WTC11 (cell line): ENCODE measurements at regions not wholly inside any gene's neighbourhood (a gene's known extent, or its start where the extent isn't known, plus 50 kb on each side); places are given as distances from the start of the nearest gene placed in this dataset.

Source experiments
- ATAC-seq: fragments of 200-7000 bp; cut with Tn5 transposase; 2 replicates; pipeline ENCODE4 v1.10.0; 2021; ENCODE audit warnings: mild to moderate bottlenecking, moderate library complexity
- CTCF ChIA-PET: fragments of 300-600 bp; sonication (Branson Sonifier 250); formaldehyde crosslinking; loops from one replicate; lab custom pipeline; 2021; ENCODE audit warnings: antibody characterized with exemption; lab: Charles Lee
- POLR2A ChIA-PET: fragments of 350-600 bp; sonication (Branson Sonifier 250); formaldehyde crosslinking; loops from one replicate; lab custom pipeline; 2021; ENCODE audit warnings: antibody characterized with exemption; lab: Charles Lee
- DNase-seq: peaks from one replicate; pipeline ENCODE4 v3.0.0; 2021; ENCODE audit warnings: low spot score
- H3K27ac Mint-ChIP-seq: 2 replicates; pipeline ENCODE4 v1.8.0; 2021; ENCODE audit warnings: mixed read lengths
- H3K27me3 Mint-ChIP-seq: 2 replicates; pipeline ENCODE4 v1.8.0; 2021; ENCODE audit warnings: low read depth, mild to moderate bottlenecking, moderate library complexity, mixed read lengths
- H3K36me3 Mint-ChIP-seq: 2 replicates; pipeline ENCODE4 v1.8.0; 2021; ENCODE audit warnings: mixed read lengths
- H3K4me1 Mint-ChIP-seq: 2 replicates; pipeline ENCODE4 v1.8.0; 2022; ENCODE audit warnings: mixed read lengths
- H3K4me3 Mint-ChIP-seq: 2 replicates; pipeline ENCODE4 v1.8.0; 2021; ENCODE audit warnings: mild to moderate bottlenecking, moderate library complexity, mixed read lengths
- H3K9me3 Mint-ChIP-seq: 2 replicates; pipeline ENCODE4 v1.8.0; 2021; ENCODE audit warnings: mixed read lengths
- ATF2 ChIP-seq: sonication (generic); formaldehyde crosslinking; IDR thresholded peaks from 2 replicates; pipeline ENCODE4 v1.8.1; 2022; ENCODE audit warnings: low read depth, missing genetic modification reagents, borderline replicate concordance
- CTCF ChIP-seq: fragments of 200-600 bp; IDR thresholded peaks from 2 replicates; pipeline ENCODE4 v1.8.0; 2022; ENCODE audit warnings: antibody characterized with exemption
- E2F1 ChIP-seq: sonication (generic); formaldehyde crosslinking; IDR thresholded peaks from 2 replicates; pipeline ENCODE4 v1.8.0; 2022; ENCODE audit warnings: mild to moderate bottlenecking, missing genetic modification reagents
- FOXJ3 ChIP-seq: sonication (generic); formaldehyde crosslinking; IDR thresholded peaks from 2 replicates; pipeline ENCODE4 v1.9.0; 2021; ENCODE audit warnings: missing genetic modification reagents, mild to moderate bottlenecking, borderline replicate concordance
- FOXK1 ChIP-seq: sonication (generic); formaldehyde crosslinking; IDR thresholded peaks from 2 replicates; pipeline ENCODE4 v1.8.0; 2022; ENCODE audit warnings: mild to moderate bottlenecking, moderate library complexity, missing genetic modification reagents
- FOXP1 ChIP-seq: sonication (generic); formaldehyde crosslinking; IDR thresholded peaks from 2 replicates; pipeline ENCODE4 v1.8.0; 2022; ENCODE audit warnings: missing genetic modification reagents, mild to moderate bottlenecking, moderate library complexity, borderline replicate concordance
- GABPB1 ChIP-seq: sonication (generic); formaldehyde crosslinking; IDR thresholded peaks from 2 replicates; pipeline ENCODE4 v1.8.1; 2023; ENCODE audit warnings: mild to moderate bottlenecking, missing genetic modification reagents
- HMGA2 ChIP-seq: fragments of 250-450 bp; sonication (Bioruptor Pico); IDR thresholded peaks from 2 replicates; pipeline ENCODE4 v1.4.0; 2021; ENCODE audit warnings: mild to moderate bottlenecking, moderate library complexity
- IRF2 ChIP-seq: sonication (generic); formaldehyde crosslinking; IDR thresholded peaks from 2 replicates; pipeline ENCODE4 v1.8.0; 2022; ENCODE audit warnings: low read depth, missing genetic modification reagents, borderline replicate concordance
- JUN ChIP-seq: sonication (generic); formaldehyde crosslinking; IDR thresholded peaks from 2 replicates; pipeline ENCODE4 v1.8.0; 2023; ENCODE audit warnings: mild to moderate bottlenecking, missing genetic modification reagents
- SP1 ChIP-seq: sonication (generic); formaldehyde crosslinking; conservative IDR thresholded peaks from 2 replicates; pipeline ENCODE4 v1.8.1; 2022; ENCODE audit warnings: missing genetic modification reagents
- TCF7 ChIP-seq: sonication (generic); formaldehyde crosslinking; IDR thresholded peaks from 2 replicates; pipeline ENCODE4 v1.8.0; 2022; ENCODE audit warnings: mild to moderate bottlenecking, low read depth, missing genetic modification reagents, moderate library complexity
- ZNF281 ChIP-seq: sonication (generic); formaldehyde crosslinking; IDR thresholded peaks from 2 replicates; pipeline ENCODE4 v1.8.0; 2023; ENCODE audit warnings: mild to moderate bottlenecking, missing genetic modification reagents
- ZNF423 ChIP-seq: fragments of 250-450 bp; sonication (Bioruptor Pico); IDR thresholded peaks from 2 replicates; pipeline ENCODE4 v2.1.2; 2022; ENCODE audit warnings: mild to moderate bottlenecking, moderate library complexity
- ZSCAN18 ChIP-seq: fragments of 250-450 bp; sonication (Bioruptor Pico); IDR thresholded peaks from 2 replicates; pipeline ENCODE4 v2.1.2; 2022; ENCODE audit warnings: mild to moderate bottlenecking, moderate library complexity
- TF ChIP-seq, protein P1 (sequence below): sonication (generic); formaldehyde crosslinking; conservative IDR thresholded peaks from 2 replicates; pipeline ENCODE4 v1.8.1; 2023; ENCODE audit warnings: mild to moderate bottlenecking, low read depth, missing genetic modification reagents, moderate library complexity
- TF ChIP-seq, protein P2 (sequence below): sonication (generic); formaldehyde crosslinking; conservative IDR thresholded peaks from 2 replicates; pipeline ENCODE4 v1.8.1; 2022; ENCODE audit warnings: mild to moderate bottlenecking, missing genetic modification reagents
- TF ChIP-seq, protein P3 (sequence below): fragments of 250-450 bp; sonication (Bioruptor Pico); IDR thresholded peaks from 2 replicates; pipeline ENCODE4 v1.9.0; 2021; ENCODE audit warnings: moderate library complexity, mild to moderate bottlenecking, inconsistent platforms, borderline replicate concordance
- TF ChIP-seq, protein P4 (sequence below): sonication (generic); formaldehyde crosslinking; IDR thresholded peaks from 2 replicates; pipeline ENCODE4 v1.8.1; 2023; ENCODE audit warnings: mild to moderate bottlenecking, missing genetic modification reagents

- Mint-ChIP-seq H3K27me3 (no peaks in the 10 kb centered on the region), H3K4me3 (no peak overlapping the region), H3K9me3 (peaks cover 6% of the 10 kb centered on the region), H3K27ac (no peak overlapping the region), H3K36me3 (peaks cover 5% of the 10 kb centered on the region; the same call in 1 of the 2 replicates), H3K4me1 (peaks cover 21% of the 10 kb centered on the region)
- CTCF ChIA-PET, result no interaction called here
- DNase-seq (no peak), ATAC-seq (no peak)
- POLR2A ChIA-PET, result no interaction called here
- TF ChIP-seq IRF2 (CRISPR knock-in tag), result no peak
- TF ChIP-seq HMGA2 (CRISPR knock-in tag), result no peak
- TF ChIP-seq ATF2, result no peak
- TF ChIP-seq JUN (CRISPR knock-in tag), result no peak
- TF ChIP-seq TCF7 (CRISPR knock-in tag), result no peak
- no peak for TF ChIP-seq ZNF423 (CRISPR knock-in tag)
- no peak for TF ChIP-seq FOXK1 (CRISPR knock-in tag)
- no peak for TF ChIP-seq FOXJ3 (CRISPR knock-in tag)
- TF ChIP-seq, protein P1, sequence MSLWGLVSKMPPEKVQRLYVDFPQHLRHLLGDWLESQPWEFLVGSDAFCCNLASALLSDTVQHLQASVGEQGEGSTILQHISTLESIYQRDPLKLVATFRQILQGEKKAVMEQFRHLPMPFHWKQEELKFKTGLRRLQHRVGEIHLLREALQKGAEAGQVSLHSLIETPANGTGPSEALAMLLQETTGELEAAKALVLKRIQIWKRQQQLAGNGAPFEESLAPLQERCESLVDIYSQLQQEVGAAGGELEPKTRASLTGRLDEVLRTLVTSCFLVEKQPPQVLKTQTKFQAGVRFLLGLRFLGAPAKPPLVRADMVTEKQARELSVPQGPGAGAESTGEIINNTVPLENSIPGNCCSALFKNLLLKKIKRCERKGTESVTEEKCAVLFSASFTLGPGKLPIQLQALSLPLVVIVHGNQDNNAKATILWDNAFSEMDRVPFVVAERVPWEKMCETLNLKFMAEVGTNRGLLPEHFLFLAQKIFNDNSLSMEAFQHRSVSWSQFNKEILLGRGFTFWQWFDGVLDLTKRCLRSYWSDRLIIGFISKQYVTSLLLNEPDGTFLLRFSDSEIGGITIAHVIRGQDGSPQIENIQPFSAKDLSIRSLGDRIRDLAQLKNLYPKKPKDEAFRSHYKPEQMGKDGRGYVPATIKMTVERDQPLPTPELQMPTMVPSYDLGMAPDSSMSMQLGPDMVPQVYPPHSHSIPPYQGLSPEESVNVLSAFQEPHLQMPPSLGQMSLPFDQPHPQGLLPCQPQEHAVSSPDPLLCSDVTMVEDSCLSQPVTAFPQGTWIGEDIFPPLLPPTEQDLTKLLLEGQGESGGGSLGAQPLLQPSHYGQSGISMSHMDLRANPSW (CRISPR knock-in tag), result no peak
- TF ChIP-seq, protein P2, sequence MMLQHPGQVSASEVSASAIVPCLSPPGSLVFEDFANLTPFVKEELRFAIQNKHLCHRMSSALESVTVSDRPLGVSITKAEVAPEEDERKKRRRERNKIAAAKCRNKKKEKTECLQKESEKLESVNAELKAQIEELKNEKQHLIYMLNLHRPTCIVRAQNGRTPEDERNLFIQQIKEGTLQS (CRISPR knock-in tag), result no peak
- TF ChIP-seq, protein P3, sequence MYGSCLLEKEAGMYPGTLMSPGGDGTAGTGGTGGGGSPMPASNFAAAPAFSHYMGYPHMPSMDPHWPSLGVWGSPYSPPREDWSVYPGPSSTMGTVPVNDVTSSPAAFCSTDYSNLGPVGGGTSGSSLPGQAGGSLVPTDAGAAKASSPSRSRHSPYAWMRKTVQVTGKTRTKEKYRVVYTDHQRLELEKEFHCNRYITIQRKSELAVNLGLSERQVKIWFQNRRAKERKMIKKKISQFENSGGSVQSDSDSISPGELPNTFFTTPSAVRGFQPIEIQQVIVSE (CRISPR knock-in tag), result no peak
- no peak for TF ChIP-seq E2F1 (CRISPR knock-in tag)
- no peak for TF ChIP-seq FOXP1 (CRISPR knock-in tag)
- no peak for TF ChIP-seq GABPB1 (CRISPR knock-in tag)
- TF ChIP-seq ZNF281, result no peak
Observed at GRCh38 chr4:142983065-142983464, 137.0 kb upstream of the INPP4B start.

DNA sequence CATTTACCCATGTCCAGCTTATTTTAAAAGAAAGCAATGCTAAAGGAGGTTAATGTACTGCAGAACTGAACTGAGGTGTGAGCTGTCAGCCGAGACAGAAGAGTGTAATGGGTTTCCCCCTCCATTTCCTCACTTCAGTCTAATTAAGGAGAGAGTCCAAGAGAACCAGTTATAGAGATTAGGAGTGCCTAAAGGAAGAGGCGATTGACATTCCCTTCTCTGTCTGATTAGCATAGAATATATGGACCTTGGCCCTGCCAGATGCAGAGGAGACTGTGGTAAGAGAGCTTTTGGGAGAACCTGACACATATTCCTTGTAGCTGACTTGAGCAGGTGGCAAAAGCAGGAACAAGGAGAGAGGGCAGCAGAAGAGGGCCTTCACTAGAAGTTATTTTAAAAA is 137.5 kb upstream of the INPP4B start:
- ChIA-PET POLR2A (no interaction called here), CTCF (no interaction called here)
- H3K27ac Mint-ChIP-seq, result no peak overlapping the region
- ATAC-seq, result no peak
- peaks cover 9% of the 10 kb centered on the region for H3K9me3 Mint-ChIP-seq
- no peak overlapping the region for H3K4me3 Mint-ChIP-seq
- peaks cover 5% of the 10 kb centered on the region; the same call in 1 of the 2 replicates for H3K36me3 Mint-ChIP-seq
- DNase-seq, result no peak
- H3K4me1 Mint-ChIP-seq, result peaks cover 21% of the 10 kb centered on the region
- H3K27me3 Mint-ChIP-seq, result no peaks in the 10 kb centered on the region
- TF ChIP-seq ZSCAN18 (CRISPR knock-in tag), result no peak
- no peak for TF ChIP-seq ZNF423 (CRISPR knock-in tag)
- TF ChIP-seq CTCF, result no peak
- TF ChIP-seq SP1, result no peak
- no peak for TF ChIP-seq ATF2
- TF ChIP-seq FOXK1 (CRISPR knock-in tag), result no peak
- TF ChIP-seq, protein P4, sequence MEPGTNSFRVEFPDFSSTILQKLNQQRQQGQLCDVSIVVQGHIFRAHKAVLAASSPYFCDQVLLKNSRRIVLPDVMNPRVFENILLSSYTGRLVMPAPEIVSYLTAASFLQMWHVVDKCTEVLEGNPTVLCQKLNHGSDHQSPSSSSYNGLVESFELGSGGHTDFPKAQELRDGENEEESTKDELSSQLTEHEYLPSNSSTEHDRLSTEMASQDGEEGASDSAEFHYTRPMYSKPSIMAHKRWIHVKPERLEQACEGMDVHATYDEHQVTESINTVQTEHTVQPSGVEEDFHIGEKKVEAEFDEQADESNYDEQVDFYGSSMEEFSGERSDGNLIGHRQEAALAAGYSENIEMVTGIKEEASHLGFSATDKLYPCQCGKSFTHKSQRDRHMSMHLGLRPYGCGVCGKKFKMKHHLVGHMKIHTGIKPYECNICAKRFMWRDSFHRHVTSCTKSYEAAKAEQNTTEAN, result no peak
